ENCODE measurements at regions not wholly inside any gene's neighbourhood (a gene's known extent, or its start where the extent isn't known, plus 50 kb on each side); places are given as distances from the start of the nearest gene placed in this dataset.
"Not testable (repeated sequence)": the region's sequence is repeated elsewhere in the genome, so short reads cannot be mapped to it uniquely, and the experiment has no call there.

DNA sequence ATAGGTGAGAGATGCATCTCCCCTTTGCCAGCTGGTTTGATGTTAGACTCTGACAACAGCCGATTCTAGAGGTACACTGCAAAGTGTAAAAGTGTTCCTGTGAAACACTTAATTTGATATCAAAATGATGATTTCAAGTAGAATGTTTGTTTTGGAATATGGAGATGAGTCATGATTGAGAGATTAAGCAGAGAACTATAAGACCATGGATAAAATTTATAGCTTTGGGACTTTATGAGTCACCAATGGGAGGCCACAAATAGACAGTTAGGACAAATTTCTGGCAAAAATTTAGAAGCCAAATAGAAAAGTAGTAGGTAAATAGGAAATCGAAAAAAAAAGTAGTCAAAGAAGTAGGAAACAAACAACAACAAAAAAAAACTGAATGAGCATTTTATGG, 672.5 kb downstream of the NSUN3 start:
- no peak for DNase-seq

DNA sequence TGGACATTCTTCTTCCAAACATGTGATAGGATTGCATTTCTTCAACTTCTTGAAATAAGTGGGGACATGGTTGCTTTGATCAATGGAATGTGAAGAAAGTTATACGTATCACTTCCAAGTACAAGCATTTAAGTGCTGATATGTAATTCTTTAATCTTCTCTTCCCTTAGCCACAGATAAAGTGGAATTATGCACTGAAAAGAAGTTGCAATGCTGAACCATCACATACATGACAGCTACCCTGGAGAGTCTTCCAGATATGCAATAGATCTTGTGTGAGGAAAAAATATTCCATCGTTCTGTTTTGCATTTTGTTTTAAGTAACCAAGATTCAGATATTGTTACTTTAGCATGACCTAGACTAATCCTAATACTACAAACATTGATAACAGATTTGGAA, 674.3 kb downstream of the NSUN3 start:
- DNase-seq, result no peak

DNA sequence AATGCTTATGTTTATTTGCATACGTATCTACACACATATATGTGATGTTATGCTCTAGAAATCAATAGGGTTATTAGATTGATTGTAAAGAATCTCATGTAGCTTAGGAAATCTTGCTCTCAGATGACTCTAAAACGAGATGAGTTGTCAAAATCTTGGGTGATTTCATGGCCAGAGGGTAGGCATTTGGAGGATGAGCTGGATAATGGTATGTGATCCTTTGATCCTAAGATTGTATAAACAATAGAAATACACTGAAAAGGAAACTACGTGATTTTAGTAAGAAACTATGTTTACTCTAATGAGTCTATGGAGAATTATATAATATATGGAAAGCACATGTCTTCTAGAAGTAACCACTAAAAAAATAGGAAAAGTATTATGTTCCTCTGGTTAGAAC, 676.6 kb downstream of the NSUN3 start:
- DNase-seq, result no peak

DNA sequence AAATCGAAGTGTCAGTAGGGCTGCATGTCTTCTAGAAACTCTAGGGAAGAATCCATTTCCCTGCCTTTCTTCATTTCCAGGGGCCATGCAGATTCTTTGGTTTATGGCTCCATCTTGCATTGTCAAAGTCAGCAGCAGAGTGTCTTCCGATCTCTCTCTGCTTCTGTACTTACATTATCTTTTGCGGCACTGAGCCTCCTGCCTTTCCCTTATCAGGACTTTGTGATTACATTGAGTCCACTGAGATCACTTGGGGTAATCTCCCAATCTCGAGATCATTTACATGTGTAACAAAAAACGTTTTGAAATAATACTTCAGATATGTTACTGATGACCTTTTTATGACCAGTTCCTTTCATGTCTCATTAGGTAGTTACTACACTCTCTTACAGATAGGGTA, 695.9 kb downstream of the NSUN3 start:
- DNase-seq, result no peak

DNA sequence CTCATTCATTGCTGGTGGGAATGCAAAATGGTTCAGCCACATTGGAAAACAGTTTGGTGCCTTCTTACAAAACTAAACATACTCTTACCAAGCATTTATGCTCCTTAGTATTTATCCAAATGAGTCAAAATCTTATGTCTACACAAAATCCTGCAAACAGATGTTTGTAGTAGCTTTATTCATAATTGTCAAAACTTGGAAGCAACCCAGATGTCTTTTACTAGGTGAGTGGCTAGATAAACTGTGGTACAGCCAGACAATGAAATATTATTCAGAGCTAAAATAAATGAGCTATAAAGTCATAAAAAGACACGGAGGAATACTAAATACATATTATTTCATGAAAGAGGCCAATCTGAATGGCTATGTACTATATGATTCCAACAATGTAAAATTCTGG, 709.5 kb downstream of the NSUN3 start:
- DNase-seq, result no peak

DNA sequence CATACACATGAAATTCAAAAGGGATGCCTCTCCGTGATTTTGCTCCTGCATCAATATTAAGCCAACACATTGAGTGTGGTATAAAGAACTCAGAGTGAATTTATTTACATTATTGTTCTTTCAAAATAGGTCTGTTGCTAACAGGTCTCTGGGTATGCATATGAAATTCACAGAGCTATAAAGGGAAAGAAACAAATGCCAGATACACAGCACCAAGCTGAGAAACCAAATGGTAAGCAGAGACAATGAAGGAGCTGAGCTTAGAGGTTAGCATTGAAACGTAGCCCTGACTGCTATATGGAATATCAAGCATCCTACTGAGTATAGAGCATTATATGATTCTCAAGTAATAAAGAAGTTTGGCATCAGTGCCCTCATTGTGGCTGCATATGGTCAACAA, 712.9 kb downstream of the NSUN3 start:
- no peak for DNase-seq

DNA sequence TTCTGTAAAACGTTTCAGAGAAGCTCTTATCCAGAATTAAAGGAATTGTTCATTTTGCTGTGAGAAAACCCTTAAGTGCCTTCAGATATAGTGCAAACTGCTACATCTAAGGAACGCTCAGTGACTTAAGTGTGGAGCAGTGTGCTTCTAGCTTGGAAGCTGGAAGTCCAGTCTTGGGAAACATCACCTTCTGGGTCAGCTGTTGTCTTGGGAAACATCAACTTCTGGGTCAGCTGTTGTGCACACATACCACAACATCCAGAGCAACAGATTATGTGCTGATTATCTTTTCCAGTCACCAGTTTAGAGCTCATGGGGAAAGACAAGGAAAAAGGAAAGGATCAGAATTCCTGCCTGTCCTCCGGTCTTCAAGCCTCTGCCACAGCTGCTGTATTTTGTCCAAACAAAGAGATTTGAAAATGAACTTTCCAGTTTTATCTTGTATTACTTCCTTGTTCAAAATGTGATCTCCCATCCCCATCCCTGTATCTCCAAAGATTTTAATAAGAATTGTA, 713.6 kb downstream of the NSUN3 start:
- DNase-seq, result no peak

DNA sequence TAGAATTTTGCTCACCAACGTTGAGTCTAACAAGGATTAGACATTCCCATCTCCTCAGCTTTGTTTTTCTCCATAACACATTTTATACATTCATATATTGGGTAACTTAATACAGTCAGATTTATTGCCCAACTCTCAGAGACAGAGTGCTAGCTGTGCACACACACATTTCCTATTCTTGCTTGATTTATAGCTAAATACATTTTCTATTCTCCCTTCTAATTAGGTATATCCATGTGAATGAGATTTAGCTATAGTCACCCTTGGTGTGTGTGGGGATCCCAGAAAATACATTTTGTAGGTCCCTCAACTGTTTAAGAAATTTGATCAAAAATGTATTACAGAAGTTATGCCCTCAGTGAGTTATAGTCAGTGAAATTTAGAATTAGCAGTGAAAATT, 715.4 kb downstream of the NSUN3 start:
- DNase-seq, result no peak

DNA sequence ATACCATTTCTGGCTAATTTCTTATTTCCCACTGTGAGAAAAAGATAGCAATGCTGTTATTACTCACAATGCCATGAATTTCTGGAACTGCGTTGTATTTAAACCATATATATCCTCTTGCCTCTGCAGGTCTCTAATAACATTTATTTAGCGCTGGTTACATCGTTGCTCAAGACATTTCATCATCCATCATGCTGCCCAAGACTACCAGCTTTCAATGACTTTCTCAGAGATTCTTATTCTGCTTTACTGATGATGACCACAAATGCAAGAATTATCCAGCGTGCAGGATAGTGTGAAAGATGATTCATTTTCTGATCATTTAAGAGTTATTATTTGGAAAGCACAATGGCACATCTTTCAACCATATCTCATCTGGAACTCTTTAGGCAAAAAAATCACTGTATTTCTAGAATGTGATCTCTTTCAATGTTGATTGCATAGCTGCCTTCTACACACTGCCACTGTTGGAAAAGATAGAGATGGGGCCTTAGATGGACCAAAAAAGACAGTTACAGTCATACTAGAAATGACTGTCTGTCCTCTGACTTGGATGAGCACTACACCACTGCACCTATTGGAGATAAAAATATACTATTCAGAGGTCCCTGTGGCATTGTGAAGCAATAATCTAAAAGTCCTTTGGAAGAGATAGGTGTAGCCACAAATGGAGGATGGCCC, 716.1 kb downstream of the NSUN3 start:
- no peak for DNase-seq

DNA sequence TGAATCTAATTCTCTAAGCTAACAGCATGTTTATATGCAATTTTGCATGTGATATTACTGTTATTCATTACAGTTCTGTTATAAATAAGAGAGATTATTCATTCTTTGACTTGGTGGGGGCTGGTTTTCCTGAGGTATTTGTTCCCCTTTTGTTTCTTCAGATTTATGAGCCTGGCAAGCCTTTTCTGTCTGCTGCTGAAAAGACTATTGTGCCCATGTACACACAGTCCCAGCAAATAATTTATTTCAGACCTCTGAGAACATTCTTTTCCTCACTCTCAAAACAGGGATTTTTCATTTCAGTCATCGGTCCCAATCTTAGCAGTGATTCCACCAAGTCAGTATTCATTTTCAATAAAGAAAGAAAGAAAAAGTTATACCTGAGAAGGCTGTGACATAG, 716.8 kb downstream of the NSUN3 start:
- no peak for DNase-seq

DNA sequence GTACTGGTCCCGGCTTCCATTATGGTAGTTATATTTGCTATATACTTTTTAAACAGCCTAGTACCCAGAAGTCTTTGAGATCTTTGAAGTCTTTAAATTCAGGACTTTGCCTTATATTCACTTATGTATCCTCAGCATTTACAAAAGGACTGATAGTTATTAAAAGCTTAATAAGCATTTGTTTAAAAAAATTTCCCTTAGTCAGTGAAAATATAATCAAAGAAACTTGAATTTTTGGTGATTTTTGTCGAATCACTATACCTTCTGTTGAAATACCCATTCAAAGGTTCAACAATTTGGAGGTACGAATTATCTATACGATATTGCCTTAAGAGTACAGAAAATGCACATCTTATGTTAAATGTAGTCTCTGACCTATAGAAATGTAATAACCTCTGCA, 721.4 kb downstream of the NSUN3 start:
- no peak for DNase-seq

DNA sequence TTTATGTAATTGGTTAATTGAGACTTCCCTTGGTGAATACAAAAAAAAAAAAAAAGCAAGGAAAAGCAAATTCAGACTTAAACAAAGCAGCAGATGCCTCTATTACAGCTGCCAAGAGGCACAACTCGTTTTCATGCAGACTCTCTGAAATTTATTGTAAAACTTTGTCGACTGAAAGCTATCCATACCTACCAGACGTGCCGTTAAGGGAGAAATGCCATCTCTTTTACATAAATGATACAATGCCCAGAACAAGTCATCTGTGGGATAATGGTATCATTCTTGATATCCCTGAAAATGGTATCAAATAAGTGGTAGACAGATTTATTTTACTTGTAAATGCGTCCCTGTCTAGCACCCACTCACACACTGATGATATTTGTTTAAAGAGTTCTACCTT, 724.2 kb downstream of the NSUN3 start:
- DNase-seq, result no peak

DNA sequence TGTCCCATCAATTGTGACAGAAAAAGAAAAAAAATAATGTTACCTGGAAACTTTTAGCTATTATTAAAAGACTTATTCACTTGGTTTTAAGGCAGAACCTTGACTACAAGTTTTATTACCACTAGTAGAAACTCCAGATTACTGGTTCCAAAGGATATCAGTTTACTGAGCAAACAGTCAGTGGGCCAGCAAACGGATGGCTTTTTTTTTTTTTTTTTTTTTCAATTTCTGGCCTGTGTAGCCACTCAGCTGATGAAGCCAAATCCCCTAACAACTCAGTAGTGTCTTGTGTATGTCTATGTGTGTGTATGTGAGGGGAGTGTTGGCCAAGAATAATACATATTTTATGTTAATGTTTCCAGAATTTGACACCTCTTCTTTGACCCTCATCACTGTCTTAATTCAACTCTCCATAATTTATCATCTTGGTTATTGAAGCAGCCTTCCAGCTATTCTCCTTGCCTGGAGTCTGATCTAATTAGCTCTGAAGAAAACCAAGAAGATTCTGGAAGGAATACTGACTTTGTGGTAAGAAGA, 724.9 kb downstream of the NSUN3 start:
- no peak for DNase-seq

DNA sequence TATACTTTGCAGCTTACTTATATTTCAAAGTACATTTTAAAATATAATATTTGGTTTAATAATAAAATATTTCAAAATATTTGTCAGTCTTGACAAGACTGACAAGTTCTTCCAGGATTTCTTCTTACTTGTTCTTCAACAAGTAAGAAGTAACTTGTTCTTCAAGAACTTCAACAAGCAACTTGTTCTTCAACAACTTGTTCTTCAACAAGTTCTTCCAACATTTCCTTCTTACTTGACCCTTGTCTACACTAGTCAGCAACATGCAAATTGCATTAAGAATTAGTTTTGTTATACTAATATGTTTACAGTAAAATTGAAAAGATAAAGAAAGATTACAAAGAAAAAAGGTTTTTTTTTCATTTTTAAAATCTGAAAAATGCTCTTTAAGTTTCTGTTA, 731.7 kb downstream of the NSUN3 start:
- no peak for DNase-seq

DNA sequence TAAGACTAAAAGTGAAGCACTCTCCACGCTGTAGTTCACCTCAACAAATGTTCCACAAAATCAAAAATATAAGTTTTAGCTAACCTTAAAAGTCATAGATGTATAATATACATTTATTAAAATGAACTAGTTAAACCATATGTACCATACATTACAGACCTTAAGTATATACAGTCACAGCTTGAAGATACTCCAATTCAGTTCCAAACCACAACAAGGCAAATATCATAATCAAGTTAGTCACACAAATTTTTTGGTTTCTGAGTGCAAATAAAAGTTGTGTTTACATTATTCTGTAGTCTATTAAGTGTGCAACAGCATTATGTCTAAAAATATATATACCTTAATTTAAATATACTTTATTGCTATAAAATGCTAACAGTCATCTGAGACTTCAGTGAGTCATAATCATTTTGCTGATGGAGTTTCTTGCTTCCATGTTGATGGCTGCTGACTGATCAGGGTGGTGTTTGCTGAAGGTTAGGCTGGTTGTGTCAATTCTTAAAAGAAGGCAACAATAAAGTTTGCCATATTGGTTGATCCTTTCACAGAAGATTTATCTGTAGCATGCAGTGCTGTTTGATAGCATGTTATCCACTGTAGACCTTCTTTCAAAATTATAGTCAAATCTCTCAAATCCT, 736.7 kb downstream of the NSUN3 start:
- no peak for DNase-seq

DNA sequence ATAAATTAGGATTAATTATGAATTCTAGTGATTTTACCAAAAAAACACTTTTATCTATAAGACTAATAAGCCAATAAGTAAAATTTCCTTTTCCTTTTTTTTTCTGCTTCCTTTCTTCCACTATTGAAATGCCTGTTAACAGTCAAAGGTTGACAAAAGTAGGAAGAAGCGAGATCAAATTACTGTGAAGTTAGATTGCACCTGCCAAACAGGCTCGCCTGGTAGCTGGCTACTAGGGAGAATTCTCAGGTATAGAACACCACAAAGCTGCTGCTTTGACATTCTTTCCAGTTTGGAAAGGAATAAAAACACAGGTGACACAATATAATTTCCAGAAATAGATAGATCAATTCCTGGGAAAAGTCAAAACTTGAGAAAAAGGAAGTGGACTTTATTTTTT, 749.0 kb downstream of the NSUN3 start:
- no peak for DNase-seq

DNA sequence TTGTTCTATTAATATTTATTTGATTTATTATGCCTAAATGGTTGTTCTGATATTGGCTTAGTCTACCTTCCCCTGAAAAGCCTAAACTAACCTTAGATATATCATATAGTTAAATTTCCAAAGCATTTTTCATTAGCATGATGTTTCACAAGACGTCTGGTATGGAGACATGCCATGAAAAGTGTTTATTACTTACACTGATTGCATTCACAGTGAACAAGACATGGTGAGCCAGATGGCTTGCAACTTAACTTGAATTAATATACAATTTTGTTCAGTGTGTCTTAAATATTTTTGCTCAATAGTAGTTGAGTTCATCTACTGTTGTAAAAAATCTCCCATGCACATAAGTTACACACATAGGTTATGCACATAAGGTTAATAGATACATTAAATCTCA, 758.4 kb downstream of the NSUN3 start:
- DNase-seq, result no peak

DNA sequence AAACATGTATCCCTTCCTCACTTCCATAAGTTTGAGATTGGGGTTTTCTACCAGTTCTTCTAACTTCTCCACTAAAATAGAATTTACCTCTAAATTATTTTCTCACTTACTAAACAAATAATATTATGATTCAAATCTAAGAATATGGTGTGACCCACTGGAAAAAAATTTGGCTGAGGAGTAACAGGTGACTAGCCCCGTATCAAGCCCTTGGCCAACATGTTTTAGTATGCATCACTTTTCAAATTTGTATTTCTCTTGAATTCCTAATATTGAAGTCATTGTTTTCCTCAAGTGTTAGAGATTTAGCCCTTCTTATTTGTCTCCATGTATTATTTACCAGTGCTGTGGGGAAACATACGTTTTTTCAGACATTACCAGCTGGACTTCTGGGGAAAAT, 759.4 kb downstream of the NSUN3 start:
- peak; percentile 4 for DNase-seq

DNA sequence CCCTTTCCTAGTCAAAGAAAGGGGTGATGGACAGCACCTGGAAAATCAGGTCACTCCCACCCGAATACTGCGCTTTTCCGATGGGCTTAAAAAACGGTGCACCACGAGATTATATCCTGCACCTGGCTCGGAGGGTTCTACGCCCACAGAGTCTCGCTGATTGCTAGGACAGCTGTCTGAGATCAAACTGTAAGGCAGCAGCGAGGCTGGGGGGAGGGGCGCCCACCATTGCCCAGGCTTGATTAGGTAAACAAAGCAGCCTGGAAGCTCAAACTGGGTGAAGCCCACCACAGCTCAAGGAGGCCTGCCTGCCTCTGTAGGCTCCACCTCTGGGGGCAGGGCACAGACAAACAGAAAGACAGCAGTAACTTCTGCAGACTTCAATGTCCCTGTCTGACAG, 783.4 kb downstream of the NSUN3 start:
- DNase-seq, result not testable (repeated sequence)

DNA sequence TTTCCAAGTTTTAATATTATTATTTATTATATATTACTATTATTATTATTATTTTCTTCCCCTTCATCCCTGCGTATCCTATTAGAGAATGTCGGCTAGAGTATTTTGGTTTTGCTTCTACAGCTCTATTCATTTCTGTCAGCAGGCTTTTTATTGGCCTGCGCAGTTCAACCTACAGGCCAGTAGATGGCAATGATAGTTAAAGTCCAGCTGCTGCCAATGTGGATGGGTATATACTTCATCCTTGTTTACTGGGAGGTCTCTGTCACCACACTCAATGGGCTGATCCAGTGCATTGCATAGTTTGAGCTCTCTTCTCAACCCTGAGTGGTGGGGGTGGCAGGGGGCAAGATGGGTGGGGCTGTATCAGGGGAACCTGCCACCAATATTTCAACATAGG, 799.8 kb downstream of the NSUN3 start:
- DNase-seq, result peak; percentile 39

DNA sequence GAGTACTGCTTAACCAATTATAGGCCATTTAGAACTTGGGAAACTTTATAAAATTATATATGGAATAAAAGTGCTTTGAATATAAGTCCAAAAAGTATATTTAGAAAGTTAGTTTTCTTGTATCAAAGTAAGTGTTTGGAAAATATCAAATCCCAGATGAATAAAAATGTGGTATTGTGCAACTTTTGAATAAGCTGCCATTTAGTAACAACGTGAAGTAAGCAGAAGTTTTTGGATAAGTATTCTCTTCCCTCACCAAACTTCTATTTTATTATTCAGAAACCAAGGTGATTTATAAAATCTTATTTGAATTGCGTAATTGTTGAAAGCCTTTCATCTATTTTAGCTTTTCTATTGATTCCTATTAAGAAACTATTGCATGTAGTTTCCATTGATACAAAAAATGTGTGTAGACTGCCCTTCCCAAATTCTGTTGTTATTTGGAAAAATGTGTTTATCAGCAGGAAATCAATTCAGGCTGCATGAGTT, 806.2 kb downstream of the NSUN3 start:
- no peak for DNase-seq

DNA sequence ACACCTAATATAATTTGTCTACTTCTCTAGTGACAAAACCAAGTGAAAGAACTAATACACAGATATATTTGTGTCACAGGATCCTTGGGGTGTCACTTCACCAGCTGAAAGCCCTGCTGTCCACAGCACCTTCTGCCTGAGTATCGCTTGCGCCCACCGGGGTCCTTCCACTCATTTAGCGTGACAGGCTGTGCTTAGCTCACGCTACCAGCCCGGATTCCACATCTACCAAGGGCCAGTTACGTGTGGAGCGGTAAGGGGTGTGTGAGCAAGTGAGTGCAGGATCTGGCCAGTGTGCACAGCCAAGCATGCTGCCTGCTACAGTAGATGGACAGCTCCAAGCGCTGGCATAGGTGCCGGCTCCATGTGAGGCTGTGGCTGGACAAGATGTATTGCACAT, 810.9 kb downstream of the NSUN3 start:
- no peak for DNase-seq

DNA sequence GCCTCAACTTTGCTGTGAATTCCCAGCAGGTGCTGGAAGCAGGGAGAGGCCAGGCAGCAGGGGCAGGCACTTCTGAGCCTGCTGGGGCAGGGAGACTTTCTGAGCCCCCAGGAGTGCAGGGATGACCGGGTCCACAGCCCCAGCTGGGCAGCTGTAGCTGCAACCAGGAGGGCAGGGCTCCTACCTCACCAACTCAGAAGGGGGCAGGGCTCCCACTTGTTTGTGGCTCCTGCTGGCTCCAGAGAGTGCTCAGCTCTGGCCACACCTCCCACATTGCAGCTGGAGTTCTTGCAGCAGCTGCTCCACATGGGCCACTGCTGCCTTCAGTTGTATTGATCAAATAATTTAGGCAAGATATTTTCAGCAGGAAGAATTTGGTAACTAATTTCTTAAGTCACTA, 812.3 kb downstream of the NSUN3 start:
- no peak for DNase-seq

DNA sequence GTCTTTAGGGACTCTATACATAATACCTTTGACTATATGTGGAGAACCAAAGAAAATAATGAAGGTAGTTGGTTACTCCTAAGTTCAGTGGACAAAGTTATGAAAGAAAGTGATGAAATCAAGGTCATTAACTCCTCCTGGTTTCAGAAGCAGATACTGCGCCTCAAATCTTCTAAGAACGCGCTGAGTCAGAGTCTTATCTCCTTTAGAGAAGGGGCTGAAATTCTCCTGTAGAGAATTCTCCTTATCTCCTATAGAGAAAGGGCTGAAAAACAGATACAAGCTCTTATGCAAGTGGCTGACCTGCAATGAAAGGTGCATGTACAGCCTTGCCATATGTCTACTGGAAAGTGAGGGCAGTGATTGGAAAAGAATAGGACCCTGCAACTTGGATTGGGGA, 824.2 kb downstream of the NSUN3 start:
- DNase-seq, result peak; percentile 99

DNA sequence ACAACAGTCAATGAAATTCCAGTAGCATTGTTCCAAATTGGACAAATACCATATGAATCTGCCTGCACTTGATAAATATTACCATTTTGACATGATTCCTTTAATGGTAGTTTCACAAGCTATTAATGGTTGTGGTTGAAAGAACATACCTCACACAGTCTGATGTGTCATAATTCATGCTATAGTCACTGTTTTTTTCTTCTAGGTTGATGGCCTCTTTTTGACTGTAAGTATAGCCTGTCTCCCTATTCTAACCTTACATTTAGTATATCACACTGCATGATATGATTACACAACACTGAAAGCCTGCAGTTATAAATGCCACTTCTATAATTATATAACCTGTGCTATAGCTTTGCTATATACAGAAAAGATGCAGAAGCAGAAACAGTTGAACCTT, 834.1 kb downstream of the NSUN3 start:
- DNase-seq, result no peak
